ENCODE measurements at regions not wholly inside any gene's neighbourhood (a gene's known extent, or its start where the extent isn't known, plus 50 kb on each side); places are given as distances from the start of the nearest gene placed in this dataset.
"Not testable (repeated sequence)": the region's sequence is repeated elsewhere in the genome, so short reads cannot be mapped to it uniquely, and the experiment has no call there.

DNA sequence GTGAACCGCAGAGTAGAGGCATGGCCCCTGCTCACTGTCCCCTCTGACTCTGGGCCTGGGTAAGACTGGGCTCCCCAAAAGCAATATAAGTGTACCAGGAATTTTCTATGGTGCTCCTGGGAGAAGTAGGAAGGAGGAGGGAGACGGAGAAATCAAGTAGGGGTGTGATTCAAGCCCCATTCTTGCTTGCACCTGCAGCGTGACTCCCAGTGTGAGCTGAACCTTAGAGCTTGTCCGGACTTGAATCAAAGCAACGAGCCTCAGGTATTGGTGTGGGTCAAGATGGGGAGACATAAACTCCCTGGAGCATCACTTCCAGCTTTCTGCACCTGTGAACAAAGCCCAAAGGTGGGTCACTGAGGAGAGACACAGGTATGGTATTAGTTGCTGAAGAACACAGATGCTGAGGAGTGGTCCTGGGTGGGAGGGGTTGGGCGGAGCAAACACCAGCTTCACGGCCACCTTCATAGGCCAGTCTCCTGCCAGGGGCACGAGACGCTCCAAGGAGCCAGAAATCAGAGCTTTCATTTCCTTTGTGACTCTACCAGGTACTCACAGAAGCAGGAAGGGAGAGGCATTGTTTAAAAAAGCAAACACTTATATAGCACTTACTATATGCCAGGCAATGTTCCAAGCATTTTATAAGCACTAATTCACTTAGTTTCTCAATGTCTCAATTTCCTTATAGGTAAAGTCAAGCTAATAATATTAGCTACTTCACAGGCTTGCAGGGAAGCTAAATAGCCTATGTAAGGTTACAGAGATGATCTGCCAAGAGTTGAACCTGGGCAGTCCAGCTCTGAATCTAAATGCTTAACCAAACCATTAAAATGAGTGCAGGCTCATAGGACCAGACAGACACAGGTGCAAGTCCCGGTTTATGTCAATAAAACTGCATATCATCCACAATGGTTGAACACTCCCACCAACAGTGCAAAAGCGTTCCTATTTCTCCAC, 775.3 kb downstream of the UQCRFS1 start:
- Histone ChIP-seq H3K27me3 (no peaks in the 10 kb centered on the region), H3K27ac (no peak overlapping the region), H3K9me3 (no peaks in the 10 kb centered on the region), H3K4me1 (no peaks in the 10 kb centered on the region), H3K4me3 (no peak overlapping the region), H3K36me3 (no peaks in the 10 kb centered on the region)
- DNase-seq (peak in 1 of 4 donors; percentile 38), ATAC-seq (peak; percentile 94)
- TF ChIP-seq, protein P1, sequence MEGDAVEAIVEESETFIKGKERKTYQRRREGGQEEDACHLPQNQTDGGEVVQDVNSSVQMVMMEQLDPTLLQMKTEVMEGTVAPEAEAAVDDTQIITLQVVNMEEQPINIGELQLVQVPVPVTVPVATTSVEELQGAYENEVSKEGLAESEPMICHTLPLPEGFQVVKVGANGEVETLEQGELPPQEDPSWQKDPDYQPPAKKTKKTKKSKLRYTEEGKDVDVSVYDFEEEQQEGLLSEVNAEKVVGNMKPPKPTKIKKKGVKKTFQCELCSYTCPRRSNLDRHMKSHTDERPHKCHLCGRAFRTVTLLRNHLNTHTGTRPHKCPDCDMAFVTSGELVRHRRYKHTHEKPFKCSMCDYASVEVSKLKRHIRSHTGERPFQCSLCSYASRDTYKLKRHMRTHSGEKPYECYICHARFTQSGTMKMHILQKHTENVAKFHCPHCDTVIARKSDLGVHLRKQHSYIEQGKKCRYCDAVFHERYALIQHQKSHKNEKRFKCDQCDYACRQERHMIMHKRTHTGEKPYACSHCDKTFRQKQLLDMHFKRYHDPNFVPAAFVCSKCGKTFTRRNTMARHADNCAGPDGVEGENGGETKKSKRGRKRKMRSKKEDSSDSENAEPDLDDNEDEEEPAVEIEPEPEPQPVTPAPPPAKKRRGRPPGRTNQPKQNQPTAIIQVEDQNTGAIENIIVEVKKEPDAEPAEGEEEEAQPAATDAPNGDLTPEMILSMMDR (IDR thresholded peaks at IDR 0.05) = no peak
- intact Hi-C loops (cut with DNase I) = no loop called here

DNA sequence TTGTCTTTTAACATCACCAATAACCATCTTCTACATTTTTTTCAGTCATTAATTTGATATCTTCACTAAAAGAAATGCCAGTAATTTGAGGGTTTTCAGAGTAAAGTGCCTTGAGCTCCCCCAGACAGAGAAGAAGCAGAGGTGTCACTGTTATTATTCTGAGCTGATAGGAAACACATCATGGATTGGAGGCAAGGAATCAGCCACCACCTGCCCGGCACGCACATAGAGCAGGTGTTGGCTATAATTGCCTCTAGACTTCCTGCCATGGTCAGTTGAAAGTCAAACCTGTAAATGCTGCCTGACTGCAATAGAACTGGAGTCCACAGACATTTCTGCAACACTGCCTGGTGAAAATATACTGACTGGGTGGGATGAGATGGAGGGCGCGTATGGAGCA, 776.6 kb downstream of the UQCRFS1 start:
- Histone ChIP-seq H3K4me1 (no peaks in the 10 kb centered on the region), H3K27me3 (no peaks in the 10 kb centered on the region), H3K9me3 (no peaks in the 10 kb centered on the region), H3K4me3 (no peak overlapping the region), H3K27ac (no peak overlapping the region), H3K36me3 (no peaks in the 10 kb centered on the region)
- intact Hi-C loops (cut with DNase I) = no loop called here
- TF ChIP-seq, protein P1 (IDR thresholded peaks at IDR 0.05) = no peak
- DNase-seq = no peak
- ATAC-seq = no peak

DNA sequence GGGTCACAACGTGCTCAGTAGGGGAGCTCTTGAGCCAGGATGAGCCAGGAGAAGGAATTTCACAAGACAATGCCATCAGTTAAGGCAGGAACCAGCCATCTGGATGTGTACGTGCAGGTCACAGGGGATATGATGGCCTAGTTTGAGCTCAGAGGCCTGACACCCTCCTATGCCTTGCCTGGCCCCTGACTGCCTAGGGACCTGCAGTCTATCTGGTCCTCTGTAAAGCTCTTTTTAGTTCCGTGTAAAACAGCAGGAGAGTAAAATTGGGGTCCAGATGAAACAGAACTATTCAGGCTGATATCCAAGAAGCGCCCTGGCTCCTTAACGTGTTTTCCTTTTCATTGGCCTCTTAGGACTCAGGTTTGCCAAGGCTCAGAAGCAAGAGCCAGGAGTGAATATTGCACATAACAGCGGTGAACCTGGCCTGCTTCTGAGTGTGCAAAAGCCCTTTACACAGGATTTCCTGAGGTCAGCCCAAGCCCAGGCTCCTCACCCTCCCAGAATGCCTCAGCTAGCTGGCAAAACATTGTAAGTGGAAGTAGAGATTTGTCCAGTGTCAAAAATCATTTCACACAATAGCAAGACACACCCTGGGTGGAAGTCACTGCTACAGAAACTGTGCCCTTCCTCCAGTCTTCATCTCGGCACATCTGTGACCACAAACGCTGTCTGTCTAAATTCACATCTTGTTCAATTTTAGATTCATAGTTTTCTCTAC, 777.2 kb downstream of the UQCRFS1 start:
- ATAC-seq (no peak), DNase-seq (no peak)
- Histone ChIP-seq H3K36me3 (no peaks in the 10 kb centered on the region), H3K9me3 (no peaks in the 10 kb centered on the region), H3K4me1 (no peaks in the 10 kb centered on the region), H3K4me3 (no peak overlapping the region), H3K27me3 (no peaks in the 10 kb centered on the region), H3K27ac (no peak overlapping the region)
- TF ChIP-seq, protein P1 (IDR thresholded peaks at IDR 0.05) = no peak
- intact Hi-C loops (cut with DNase I) = no loop called here

DNA sequence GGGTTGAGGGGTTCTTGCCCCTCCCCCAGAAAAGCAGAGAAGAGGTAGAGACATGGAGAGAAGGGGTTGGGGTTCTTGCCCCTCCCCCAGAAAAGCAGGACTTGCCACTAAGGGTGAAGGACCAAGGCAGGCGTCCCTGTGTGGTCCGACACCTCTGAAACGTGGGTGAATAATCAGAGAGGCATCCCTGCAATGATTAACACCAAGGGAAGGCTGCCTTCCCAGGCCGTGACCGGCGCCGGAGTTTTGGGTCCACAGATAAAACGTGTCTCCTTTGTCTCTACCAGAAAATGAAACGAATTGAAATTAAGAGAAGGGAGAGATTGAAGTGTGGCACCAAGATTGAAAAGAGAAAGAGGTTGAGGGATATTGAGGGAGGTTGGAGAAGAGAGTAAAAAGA, 778.2 kb downstream of the UQCRFS1 start:
- intact Hi-C loops (cut with DNase I); H3K27me3 ChIP-seq; ATAC-seq; H3K4me3 ChIP-seq; DNase-seq; H3K36me3 ChIP-seq; H3K27ac ChIP-seq; H3K9me3 ChIP-seq; H3K4me1 ChIP-seq: not testable (repeated sequence)

DNA sequence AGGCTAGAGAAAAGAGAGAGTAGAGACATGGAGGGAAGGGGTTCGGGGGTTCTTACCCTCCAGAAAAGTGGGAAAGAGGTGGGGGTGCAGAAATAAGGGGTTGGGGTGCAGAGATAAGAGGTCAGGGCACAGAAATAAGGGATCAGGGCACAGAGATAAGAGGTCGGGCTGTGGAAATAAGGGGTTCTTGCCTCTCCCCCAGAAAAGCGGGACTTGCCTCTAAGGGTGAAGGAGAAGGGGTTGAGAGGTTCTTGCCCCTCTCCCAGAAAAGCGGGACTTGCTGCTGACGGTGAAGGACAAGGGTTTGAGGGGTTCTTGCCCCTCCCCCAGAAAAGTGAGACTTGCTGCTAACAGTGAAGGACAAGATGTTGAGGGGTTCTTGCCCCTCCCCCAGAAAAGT, 778.6 kb downstream of the UQCRFS1 start:
- not testable (repeated sequence) for H3K4me1 ChIP-seq, ATAC-seq, H3K9me3 ChIP-seq

DNA sequence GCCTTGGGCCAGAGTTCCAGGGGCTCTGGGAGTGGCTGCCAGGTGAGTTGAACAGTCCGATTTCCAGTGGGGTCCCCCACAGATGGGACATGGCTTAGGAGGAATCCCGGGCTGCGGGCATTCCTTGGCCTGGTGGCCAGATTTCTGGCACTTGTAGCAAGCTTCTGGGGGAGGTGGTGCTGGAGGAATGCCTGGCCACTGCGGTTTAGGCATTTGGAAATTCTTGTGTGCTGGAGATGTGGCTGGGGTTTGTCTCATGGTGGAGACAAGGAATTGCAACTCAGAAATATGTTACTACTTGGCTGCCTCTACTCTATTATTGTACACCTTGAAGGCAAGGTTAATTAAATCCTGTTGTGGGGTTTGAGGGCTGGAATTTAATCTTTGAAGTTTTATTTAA, 779.8 kb downstream of the UQCRFS1 start:
- H3K9me3 ChIP-seq; H3K4me3 ChIP-seq; DNase-seq; H3K4me1 ChIP-seq; H3K36me3 ChIP-seq; H3K27me3 ChIP-seq; ATAC-seq; intact Hi-C loops (cut with DNase I); H3K27ac ChIP-seq: not testable (repeated sequence)

More for the DNA sequence above, 778.6 kb downstream of the UQCRFS1 start:
- intact Hi-C loops (cut with DNase I); H3K27ac ChIP-seq; DNase-seq; H3K27me3 ChIP-seq; H3K4me3 ChIP-seq; H3K36me3 ChIP-seq: not testable (repeated sequence)

Measured in left lung (tissue), 4 donors.